ENCODE measurements at regions not wholly inside any gene's neighbourhood (a gene's known extent, or its start where the extent isn't known, plus 50 kb on each side); places are given as distances from the start of the nearest gene placed in this dataset.

DNA sequence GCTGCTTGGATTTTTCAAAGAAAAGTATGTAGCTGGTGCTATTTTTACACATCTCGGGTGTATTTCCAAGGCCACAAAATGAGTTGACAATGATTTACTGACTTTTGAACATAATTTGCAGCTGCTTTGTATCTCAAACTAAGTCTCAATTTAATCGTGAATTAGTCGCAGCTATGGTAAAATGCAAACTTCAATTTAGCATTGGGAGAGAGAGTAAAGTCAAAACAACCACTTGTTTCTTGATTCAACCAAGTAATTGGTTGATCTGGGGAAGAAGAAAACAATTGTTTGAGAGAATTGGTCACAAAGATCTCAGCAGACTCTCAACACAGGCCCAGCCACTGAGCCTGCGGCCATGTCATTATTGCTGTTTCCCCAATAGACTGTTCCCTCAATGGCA, 75.0 kb upstream of the DYRK2 start:
- TF ChIP-seq, protein P1, sequence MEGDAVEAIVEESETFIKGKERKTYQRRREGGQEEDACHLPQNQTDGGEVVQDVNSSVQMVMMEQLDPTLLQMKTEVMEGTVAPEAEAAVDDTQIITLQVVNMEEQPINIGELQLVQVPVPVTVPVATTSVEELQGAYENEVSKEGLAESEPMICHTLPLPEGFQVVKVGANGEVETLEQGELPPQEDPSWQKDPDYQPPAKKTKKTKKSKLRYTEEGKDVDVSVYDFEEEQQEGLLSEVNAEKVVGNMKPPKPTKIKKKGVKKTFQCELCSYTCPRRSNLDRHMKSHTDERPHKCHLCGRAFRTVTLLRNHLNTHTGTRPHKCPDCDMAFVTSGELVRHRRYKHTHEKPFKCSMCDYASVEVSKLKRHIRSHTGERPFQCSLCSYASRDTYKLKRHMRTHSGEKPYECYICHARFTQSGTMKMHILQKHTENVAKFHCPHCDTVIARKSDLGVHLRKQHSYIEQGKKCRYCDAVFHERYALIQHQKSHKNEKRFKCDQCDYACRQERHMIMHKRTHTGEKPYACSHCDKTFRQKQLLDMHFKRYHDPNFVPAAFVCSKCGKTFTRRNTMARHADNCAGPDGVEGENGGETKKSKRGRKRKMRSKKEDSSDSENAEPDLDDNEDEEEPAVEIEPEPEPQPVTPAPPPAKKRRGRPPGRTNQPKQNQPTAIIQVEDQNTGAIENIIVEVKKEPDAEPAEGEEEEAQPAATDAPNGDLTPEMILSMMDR (IDR thresholded peaks at IDR 0.05; ENCODE audit: low read depth, low read length, missing input control), result no peak
- TF ChIP-seq TAF1 (conservative IDR thresholded peaks at IDR 0.05) (no peak), HNF4G (IDR thresholded peaks at IDR 0.05) (no peak), MAX (IDR thresholded peaks at IDR 0.05) (no peak), RAD21 (IDR thresholded peaks at IDR 0.05) (no peak), REST (IDR thresholded peaks at IDR 0.05) (no peak), JUND (IDR thresholded peaks at IDR 0.05) (no peak)
